HG03039 (cell line): ENCODE measurements at regions not wholly inside any gene's neighbourhood (a gene's known extent, or its start where the extent isn't known, plus 50 kb on each side); places are given as distances from the start of the nearest gene placed in this dataset.

Experiments
- ATAC-seq: cut with Tn5 transposase; IDR thresholded peaks from one replicate; pipeline ENCODE4 v1.9.1; 2021; ENCODE audit warnings: mild to moderate bottlenecking, moderate library complexity; ENCODE audit not compliant: unreplicated experiment

DNA sequence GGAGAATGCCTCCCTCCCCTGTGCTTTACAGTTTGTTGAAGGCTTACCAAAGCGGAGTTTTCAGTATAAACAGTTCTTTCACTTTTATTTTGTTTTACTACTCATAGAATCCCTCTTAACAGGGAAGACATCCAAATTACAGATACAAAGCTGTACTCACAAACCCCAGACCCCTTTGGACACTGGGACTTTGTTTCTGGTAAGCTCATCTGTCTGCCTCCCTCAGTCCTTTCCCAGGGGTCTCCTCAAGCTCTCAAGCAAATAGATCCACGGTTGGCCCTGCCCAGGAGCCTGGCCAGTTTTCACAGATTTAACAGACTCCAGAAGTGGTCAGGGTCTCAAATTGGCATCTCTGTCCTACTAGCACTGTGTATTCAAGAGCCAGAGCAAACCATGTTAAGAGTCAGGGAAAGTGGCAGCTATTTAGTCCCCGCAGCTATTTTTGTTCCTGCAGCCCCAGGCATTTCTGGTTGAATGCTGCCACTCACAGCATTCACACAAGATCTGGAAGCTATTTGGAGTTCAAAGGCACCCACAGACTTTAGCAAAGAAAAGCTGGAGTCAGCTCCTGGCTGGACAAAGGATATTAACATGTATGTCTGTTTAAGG lies 54.2 kb downstream of the TMEM100 start:
- no peak for ATAC-seq

DNA sequence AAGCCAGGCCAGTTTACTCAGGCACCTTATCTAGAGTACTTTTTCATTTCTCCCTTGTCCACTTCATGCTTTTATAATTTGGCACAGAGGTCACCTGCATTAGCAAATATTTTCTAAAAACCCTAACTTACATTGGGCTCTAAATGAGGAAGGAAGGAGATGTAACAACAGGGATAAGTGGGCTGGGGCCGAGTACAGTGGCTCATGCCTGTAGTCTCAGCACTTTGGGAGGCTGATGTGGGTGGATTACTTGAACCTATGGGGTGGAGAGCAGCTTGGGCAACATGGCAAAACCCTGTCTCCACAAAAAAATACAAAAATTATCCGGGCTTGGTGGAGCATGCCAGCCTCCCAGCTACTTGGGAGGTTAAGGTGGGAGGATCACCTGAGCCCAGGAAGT lies 55.9 kb downstream of the TMEM100 start:
- ATAC-seq, result no peak

DNA sequence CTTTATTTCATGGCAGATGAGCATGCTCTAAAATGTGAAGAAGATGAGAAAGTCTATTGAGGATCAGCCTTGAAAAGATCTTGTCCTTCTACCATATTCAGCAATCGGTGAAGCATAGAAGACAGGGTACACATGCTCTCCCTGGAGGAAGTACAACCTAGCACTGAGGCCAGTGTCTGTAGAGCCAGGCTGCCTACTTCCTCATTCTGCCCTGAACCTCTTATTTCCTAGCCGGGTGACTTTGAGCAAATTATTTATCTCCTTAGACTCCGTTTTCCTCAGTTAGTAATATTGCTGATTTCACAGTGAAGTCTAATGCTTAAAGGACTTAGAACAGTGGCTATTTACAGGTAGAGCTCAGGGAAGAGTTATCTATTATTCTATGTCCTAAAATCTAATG lies 58.4 kb downstream of the TMEM100 start:
- peak; percentile 85 for ATAC-seq

DNA sequence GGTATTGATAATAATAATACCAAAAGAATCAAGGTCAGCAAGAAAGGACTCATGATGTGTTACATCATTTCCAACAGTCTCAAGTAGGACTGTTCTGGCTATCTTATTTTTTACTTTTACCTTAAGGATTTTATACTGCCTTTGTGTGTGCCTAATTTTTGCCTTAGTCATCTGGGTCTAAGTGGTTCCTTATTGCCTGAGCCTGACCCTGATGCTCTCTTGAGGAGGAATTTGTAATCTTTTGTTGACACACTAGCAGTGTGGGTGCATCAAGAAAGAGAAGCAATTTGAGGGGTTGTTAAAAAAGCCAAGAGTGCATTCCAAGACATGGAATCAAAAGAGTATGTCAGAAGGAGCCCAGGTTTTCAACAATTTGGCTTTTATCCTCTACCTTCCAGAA lies 59.3 kb downstream of the TMEM100 start:
- no peak for ATAC-seq

DNA sequence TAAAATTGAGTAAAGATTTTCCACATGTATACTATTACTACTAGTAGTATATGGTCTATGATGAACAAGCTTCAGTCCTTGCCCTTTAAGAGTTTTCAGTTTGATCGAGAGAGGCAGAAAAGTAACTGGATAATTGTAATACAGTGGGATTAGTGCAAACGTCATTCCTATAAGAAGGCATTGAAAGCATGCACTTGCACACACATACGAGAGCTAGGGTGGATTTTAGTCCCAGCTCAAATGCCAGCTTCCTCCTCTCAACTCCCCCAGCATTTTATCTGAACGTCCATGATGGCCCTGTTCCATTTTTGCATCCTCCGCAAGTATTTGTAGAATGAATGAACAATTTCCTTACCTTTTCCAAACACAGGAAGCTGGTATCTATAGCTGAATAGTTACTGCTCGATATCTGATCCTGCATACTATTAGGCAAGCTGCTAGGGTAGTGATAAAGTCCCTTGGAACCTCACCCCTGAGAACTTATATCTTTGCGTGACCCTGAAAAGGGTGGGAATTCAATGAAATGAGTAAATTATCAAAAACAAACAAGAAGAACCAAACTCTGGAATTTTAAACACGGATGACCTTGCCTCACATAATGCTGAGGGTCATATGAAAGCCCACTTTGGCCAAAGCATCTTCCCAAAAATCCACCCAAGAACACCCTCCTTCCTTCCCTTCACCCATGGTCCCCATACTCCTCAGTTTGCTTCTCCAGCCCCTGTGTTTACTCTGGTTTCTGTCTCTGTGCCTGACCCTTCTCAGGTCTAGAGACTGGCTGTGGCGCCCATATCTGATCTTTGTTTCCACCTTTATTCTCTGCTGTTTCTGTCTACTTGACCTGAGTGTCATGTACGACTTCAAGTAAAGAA lies 60.5 kb downstream of the TMEM100 start:
- ATAC-seq, result no peak

DNA sequence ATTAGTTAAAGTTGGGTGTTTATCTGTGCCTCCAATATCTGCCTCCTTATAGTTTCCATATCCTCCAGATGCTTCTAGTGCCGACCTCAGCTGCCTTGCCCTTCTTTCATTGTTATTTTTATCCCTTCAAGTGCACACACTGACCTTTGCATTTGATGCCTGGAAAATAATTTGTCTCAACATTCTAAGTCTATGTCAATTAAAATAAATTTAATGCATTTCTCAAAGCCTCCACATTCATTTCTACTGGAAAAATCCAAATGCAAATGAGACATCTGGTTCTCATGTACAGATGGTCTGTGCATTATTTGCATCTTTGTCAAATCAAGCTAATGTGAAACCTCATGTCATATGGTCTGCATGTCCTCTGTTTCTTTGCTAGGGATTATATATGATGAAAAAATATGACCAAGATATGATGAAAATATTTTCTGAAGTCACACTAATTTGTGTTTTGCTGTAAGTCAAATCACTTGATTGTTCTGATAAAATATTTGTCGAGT lies 61.4 kb downstream of the TMEM100 start:
- ATAC-seq, result no peak

DNA sequence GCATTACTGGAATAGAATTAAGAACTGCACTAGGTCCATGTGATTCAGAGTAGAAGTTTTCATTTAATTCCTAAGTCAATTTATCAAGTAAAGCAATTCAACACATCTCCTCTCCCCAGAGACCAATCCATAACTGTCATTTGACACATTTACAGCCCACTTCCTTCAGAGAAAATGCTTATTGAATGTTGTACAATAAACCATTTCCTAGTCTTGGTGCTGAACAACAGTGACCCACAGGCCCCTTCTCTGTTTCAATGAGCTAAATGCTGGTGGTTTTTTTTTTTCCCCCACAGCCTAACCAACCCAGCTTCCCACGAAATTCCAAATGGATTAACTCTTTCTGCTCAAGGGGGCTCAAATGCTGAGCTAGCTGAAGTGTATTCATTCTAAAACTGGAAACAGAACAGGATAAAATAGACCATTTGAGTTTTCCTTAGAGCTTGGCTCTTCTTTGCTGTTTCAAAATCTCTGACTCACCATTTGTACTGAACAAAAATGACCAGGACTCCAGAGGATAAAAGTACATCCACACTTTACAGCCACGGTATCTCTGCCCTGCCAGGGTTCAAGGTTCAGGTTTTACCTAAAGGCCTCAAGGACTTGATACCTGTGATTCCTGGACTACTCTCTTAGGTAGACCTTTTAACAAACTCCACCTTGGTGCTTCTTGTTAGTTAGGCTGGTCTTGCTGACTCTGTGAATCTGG lies 62.3 kb downstream of the TMEM100 start:
- no peak for ATAC-seq

DNA sequence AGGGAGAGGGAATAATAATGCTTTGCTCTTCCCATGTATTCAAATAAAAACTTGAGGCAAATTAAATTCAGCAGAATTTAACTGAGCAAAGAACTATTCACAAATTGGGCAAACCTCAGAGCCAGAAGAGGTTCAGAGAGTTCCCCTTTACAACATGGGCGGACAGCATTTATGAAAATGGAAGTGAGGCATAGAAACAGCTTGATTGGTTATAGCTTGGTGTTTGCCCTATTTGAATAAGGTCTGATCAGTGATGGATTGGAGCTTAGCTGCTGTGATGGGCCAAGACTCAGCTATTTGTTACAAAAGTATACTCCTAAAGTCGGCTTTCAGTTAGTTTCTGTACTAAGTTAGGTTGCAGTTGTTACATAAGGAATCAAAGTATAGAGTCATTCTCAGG lies 63.0 kb downstream of the TMEM100 start:
- no peak for ATAC-seq

DNA sequence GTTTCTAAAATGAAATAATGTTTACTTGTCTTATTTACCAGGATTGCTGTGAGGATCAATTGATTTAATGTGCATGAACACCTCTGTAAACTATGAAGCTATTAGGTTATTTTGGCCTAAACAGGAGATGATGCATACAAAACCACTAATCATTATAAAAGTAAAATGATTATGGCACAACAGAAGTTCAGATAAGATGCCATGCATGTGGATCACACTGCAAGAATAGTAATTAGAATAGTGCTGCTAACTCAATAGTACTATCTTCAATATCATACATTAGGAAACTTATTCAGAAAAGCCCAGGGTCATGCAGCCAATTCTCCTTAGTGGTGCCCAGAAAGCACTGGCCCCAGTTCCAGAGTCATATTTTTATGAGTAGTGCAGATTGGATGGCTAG lies 66.9 kb downstream of the TMEM100 start:
- ATAC-seq, result no peak

DNA sequence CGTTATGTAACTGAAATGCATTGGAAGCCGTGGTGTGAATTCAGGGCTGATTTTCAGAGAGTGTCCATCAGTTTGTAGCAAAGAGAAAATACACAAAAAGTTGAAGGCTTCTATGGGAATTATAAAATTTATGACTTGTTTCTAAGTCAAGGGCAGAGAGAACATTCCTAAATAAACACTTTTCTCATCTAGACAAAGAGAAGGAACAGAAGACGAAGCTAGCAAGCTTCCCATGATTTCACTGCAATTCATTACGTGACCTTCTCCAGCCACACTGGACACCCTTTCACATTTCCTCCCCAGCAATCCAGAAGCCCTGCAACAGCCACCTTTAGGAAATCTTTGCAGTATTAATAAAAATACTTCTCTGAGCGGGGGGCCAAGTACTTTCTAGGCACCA lies 67.8 kb downstream of the TMEM100 start:
- no peak for ATAC-seq

DNA sequence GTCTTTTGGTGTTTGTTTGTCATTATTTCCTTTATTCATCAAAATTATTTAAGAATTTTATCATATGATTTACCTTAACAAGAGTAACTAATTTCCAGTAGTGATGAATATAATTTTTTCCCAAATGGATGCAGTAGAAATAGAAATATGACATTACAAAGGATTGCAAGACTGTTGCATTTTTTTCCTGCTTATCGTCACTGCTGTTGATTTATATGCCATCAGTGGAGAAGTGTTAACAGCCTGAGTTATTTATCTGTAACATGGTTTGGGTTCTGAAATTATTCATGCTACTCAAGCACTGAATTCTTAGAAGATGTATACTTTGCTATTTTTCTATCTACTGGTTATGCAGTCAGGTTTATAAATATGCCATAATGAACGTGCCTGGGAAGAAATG lies 68.6 kb downstream of the TMEM100 start:
- no peak for ATAC-seq

DNA sequence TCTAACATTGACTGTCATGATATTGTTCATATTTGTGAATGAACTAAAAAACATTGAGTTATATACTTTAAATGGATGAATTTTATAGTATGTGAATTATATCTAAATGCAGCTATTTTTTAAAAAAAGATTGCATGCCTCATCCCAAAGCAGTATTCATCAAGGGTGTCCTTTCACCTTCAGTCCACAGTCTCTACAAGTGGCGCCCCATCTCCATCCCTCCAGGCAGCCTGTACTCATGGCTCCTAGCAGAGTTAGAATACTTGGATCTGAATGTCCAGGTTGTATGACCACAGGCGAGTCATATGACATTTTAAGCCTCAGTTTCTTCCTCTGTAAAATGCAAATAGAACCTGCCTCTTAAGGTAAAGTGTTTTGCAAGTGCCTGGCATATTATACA lies 69.8 kb downstream of the TMEM100 start:
- no peak for ATAC-seq

DNA sequence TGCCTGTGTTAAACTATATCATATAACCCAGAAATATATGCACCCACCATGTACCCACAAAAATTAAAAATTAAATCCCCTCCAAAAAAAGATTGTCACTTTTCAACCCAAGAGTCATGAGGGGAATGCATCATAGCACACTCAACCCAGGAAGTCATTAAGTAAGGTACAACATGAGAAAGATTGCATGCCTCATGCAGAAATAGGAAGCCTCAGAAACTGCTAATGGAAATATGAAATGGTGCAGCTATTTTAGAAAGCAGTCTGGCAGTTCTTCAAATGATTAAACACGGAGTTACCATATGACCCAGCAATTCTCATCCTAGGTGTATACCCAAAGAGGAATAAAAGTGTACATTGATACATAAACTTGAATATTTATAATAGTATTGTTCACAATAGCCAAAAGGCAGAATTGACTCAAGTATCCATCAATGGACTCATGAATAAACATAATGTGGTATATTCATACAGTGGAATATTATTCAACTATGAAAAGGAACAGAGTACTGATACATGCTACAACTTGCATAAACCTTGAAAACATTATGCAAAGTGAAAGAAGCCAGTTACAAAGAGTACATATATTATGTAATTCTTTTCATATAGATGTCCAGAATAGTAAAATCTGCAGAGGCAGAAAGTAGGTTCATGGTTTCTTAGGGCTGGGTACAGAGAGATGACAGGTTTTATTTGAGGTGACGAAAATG lies 70.4 kb downstream of the TMEM100 start:
- ATAC-seq, result no peak

DNA sequence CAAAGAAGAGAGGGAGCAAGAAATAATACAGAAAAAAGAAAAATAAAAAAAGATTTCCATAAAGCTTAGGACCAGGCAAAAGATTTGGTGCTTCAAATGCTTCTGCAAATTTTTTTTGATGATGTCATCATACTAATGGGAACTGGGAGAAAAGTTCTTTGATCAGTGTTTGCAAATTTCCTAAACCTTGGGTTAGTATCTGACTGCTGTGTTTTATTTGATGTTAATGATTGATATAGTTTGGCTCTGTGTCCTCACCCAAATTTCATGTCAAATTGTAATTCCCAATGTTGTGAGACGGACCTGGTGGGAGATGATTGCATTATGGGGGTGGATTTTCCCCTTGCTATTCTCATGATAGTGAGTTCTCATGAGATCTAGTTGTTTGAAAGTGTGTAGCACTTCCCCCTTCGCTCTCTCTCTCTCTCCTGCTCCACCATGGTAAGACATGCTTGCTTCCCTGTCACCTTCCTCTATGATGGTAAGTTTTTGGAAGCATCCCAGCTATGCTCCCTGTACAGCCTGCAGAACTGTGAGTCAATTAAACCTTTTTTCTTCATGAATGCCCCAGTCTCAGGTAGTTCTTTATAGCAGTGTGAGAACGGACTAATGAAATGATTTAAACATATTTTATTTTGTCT lies 72.6 kb downstream of the TMEM100 start:
- no peak for ATAC-seq

DNA sequence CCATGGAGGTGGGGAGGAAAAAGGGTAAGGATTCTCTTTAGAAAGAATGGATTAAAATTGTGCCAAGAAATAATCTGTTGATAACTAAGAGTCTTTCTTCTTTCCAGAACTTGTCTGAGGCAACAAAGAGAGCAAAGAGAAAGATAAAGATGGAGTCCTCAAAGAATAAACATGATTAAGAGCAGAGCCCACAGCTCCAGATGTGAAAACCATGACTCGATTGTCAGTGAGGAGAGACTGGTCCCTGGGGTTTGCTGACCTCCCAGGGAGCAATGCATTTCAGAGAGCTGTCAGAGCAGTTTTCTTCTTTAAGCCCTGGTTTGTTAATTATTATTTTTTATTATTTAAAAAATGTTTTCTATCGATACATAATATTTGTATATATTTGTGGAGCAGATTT lies 74.6 kb downstream of the TMEM100 start:
- ATAC-seq, result no peak

DNA sequence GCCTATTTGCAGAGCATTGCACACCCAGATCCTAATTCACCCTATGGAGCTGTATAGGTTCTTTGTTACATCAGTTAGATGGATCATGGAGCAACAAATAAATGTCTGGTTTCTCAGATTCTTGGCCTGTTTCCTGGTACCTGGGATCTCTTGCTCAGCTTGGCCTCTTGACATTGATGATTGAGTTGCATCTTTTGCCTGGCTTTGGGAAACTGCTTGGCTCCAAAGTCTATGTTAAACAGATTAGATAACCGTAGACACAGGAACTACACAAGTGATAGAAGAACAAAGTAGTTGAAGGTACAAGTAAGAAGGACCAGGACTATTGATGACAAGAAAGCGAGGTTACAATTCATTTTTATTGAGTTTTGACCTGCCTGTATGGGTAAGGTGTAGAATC lies 77.3 kb downstream of the TMEM100 start:
- no peak for ATAC-seq

DNA sequence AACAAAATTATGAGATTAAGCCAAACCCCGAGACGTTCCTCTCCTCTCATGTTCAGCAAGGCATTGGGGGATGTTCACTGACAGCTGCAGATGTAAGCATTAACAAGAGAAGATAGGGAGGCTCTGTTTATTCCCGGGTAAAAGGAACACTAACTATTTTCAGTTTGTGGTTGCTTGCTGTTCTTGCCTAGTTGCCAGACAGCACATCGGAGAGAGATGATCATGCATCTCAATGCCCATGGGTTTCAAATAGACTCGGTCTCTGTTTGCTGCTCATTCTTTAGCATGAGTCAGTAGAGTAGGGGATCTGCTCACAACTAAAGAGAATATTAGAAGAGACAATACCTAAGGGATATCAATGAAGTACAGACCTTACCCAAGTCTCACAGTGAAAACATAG lies 78.3 kb downstream of the TMEM100 start:
- ATAC-seq, result no peak

DNA sequence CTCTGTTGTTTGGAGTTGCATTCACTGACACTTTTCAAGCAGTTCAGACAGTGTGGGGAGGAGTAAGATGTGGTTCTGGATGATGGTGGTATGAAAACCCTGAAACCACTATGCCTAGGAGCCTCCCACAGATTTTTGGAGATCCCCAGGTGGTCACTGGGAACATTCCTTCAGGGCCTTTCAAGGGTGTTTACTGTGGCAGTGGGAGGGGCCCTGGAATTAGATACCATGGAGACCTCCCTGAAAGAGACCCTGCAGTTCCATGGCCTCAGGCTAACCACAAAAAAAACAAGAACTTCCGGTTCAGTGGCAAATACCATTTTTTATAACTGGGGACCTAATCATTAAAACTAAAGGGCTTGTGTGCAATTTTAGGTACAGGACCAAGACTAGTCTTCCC lies 79.9 kb downstream of the TMEM100 start:
- no peak for ATAC-seq

DNA sequence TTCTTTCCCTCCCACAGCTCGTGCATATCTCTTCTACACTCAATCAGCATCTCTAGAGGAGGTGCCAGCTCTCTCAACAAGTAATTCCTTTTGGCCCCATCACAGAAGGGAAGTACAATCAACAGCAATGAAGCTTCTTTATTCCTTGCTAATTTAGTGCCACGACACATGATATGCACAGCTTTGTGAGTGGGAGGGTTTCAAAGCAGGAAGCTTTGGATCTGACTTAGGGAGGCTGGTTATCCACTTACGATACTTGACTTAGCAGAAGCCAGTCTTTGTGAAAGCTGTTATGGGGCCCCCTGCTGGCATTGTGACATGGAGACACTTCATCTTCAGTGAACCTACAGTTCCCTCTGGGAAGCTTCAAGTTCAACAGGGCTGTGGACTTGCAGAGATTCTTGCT lies 81.0 kb downstream of the TMEM100 start:
- no peak for ATAC-seq

DNA sequence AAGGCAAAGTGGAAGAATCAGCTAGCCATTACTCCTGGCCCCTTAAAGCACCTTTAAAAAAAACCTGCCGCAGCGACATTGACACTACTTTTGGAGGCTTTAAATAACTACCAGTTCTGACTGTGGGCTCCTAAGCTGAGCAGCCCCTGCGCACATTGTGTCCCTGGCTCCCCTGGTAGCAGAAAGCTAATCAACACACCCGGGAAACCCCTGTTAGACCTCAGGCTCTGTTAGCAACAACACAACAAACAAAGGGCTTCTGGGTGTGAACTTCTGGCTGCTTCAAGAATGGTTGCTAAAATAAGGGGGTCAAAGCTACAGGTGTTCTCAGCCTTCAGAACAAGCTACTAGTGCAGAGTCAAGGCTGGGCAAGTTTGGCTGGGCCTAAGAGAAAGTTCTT lies 83.6 kb downstream of the TMEM100 start:
- no peak for ATAC-seq
